ENCODE measurements at regions not wholly inside any gene's neighbourhood (a gene's known extent, or its start where the extent isn't known, plus 50 kb on each side); places are given as distances from the start of the nearest gene placed in this dataset.
A peak's percentile ranks its signal among the peaks of the same experiment; 100 is the strongest.

- no peak overlapping the region for H3K18ac ChIP-seq (ENCODE audit: low read depth in 1 of 2, low read length in 2 of 2)
- no peak overlapping the region for H3K9ac ChIP-seq (ENCODE audit: low read length)
- H3K4ac ChIP-seq (ENCODE audit: low read depth in 1 of 2, low read length in 2 of 2): no peak overlapping the region
- H2AFZ ChIP-seq (ENCODE audit: low read depth, low read length): no peak overlapping the region
- H4K91ac ChIP-seq (ENCODE audit: low read length): no peak overlapping the region
- H2BK120ac ChIP-seq (ENCODE audit: low read depth, low read length): no peak overlapping the region
- no peak overlapping the region for H3K27ac ChIP-seq (ENCODE audit: low read length, poor library complexity, severe bottlenecking)
- no peak overlapping the region for H2AK5ac ChIP-seq (ENCODE audit: low read length, severe bottlenecking)
- H3K14ac ChIP-seq (ENCODE audit: low read length in 2 of 2): no peak overlapping the region
- H2BK15ac ChIP-seq (ENCODE audit: low read depth, poor library complexity, severe bottlenecking): no peak overlapping the region
- no peak overlapping the region for H3K23ac ChIP-seq (ENCODE audit: low read length in 2 of 2)
- H4K8ac ChIP-seq (ENCODE audit: low read length): no peak overlapping the region
- no peaks in the 10 kb centered on the region for H3K79me1 ChIP-seq (replicated peaks; ENCODE audit: low read length, poor library complexity, severe bottlenecking)
- no peak overlapping the region for H2BK12ac ChIP-seq (ENCODE audit: low read length in 2 of 2)
- no peaks in the 10 kb centered on the region for H3K4me1 ChIP-seq (ENCODE audit: control insufficient read depth, insufficient read depth, low read depth, low read length)
- 100% methylated on average over 1 of the region's 2 CpGs for WGBS
- H3K9me3 ChIP-seq (ENCODE audit: control insufficient read depth, low read length): no peaks in the 10 kb centered on the region
- no peaks in the 10 kb centered on the region for H3K36me3 ChIP-seq (ENCODE audit: control insufficient read depth in 1 of 2, insufficient read depth in 2 of 2, low read depth in 1 of 2, low read length in 2 of 2)
- H2BK5ac ChIP-seq (ENCODE audit: low read depth, low read length, poor library complexity, severe bottlenecking): no peak overlapping the region
- no peak overlapping the region for H3K4me3 ChIP-seq (ENCODE audit: insufficient read depth in 1 of 2, low read depth in 1 of 2, low read length in 2 of 2)
- no peak overlapping the region for H3K4me2 ChIP-seq (ENCODE audit: low read length, poor library complexity, severe bottlenecking)
- no peak for DNase-seq
- peaks cover 3 to 13% of the 10 kb centered on the region in 2 experiments for H3K27me3 ChIP-seq (ENCODE audit: control insufficient read depth in 1 of 2, insufficient read depth in 1 of 2, low read length in 2 of 2)
These were observed 77.7 kb upstream of the PELI1 start for GRCh38 chr2:64221935-64222334.

GRCh38 chr2:64222351-64222750 is 78.1 kb upstream of the PELI1 start:
- no peaks in the 10 kb centered on the region for H3K79me1 ChIP-seq (replicated peaks; ENCODE audit: low read length, poor library complexity, severe bottlenecking)
- H4K8ac ChIP-seq (ENCODE audit: low read length): no peak overlapping the region
- H2AFZ ChIP-seq (ENCODE audit: low read depth, low read length): no peak overlapping the region
- H3K4me1 ChIP-seq (ENCODE audit: control insufficient read depth, insufficient read depth, low read depth, low read length): no peaks in the 10 kb centered on the region
- H3K14ac ChIP-seq (ENCODE audit: low read length in 2 of 2): no peak overlapping the region
- peaks cover 3 to 13% of the 10 kb centered on the region in 2 experiments for H3K27me3 ChIP-seq (ENCODE audit: control insufficient read depth in 1 of 2, insufficient read depth in 1 of 2, low read length in 2 of 2)
- WGBS: no CpG with 5 or more reads among the region's 2 CpGs
- H2BK12ac ChIP-seq (ENCODE audit: low read length in 2 of 2): no peak overlapping the region
- no peak overlapping the region for H3K23ac ChIP-seq (ENCODE audit: low read length in 2 of 2)
- DNase-seq: peak; percentile 34
- no peaks in the 10 kb centered on the region for H3K36me3 ChIP-seq (ENCODE audit: control insufficient read depth in 1 of 2, insufficient read depth in 2 of 2, low read depth in 1 of 2, low read length in 2 of 2)
- H3K9me3 ChIP-seq (ENCODE audit: control insufficient read depth, low read length): no peaks in the 10 kb centered on the region
- H2BK5ac ChIP-seq (ENCODE audit: low read depth, low read length, poor library complexity, severe bottlenecking): no peak overlapping the region
- H2BK15ac ChIP-seq (ENCODE audit: low read depth, poor library complexity, severe bottlenecking): no peak overlapping the region
- no peak overlapping the region for H3K4me3 ChIP-seq (ENCODE audit: insufficient read depth in 1 of 2, low read depth in 1 of 2, low read length in 2 of 2)
- no peak overlapping the region for H3K9ac ChIP-seq (ENCODE audit: low read length)
- no peak overlapping the region for H3K4me2 ChIP-seq (ENCODE audit: low read length, poor library complexity, severe bottlenecking)
- H3K4ac ChIP-seq (ENCODE audit: low read depth in 1 of 2, low read length in 2 of 2): no peak overlapping the region
- no peak overlapping the region for H4K91ac ChIP-seq (ENCODE audit: low read length)
- no peak overlapping the region for H2BK120ac ChIP-seq (ENCODE audit: low read depth, low read length)
- H3K27ac ChIP-seq (ENCODE audit: low read length, poor library complexity, severe bottlenecking): no peak overlapping the region
- no peak overlapping the region for H2AK5ac ChIP-seq (ENCODE audit: low read length, severe bottlenecking)
- no peak overlapping the region for H3K18ac ChIP-seq (ENCODE audit: low read depth in 1 of 2, low read length in 2 of 2)

- Histone ChIP-seq H3K36me3 (ENCODE audit: control insufficient read depth in 1 of 2, insufficient read depth in 2 of 2, low read depth in 1 of 2, low read length in 2 of 2) (no peaks in the 10 kb centered on the region), H2BK5ac (ENCODE audit: low read depth, low read length, poor library complexity, severe bottlenecking) (no peak overlapping the region), H3K18ac (ENCODE audit: low read depth in 1 of 2, low read length in 2 of 2) (no peak overlapping the region), H3K79me1 (replicated peaks; ENCODE audit: low read length, poor library complexity, severe bottlenecking) (no peaks in the 10 kb centered on the region), H3K4me2 (ENCODE audit: low read length, poor library complexity, severe bottlenecking) (no peak overlapping the region), H3K23ac (ENCODE audit: low read length in 2 of 2) (no peak overlapping the region), H4K91ac (ENCODE audit: low read length) (no peak overlapping the region), H3K27ac (ENCODE audit: low read length, poor library complexity, severe bottlenecking) (no peak overlapping the region), H2AK5ac (ENCODE audit: low read length, severe bottlenecking) (no peak overlapping the region), H2BK15ac (ENCODE audit: low read depth, poor library complexity, severe bottlenecking) (no peak overlapping the region), H3K4ac (ENCODE audit: low read depth in 1 of 2, low read length in 2 of 2) (no peak overlapping the region), H2AFZ (ENCODE audit: low read depth, low read length) (no peak overlapping the region), H3K9ac (ENCODE audit: low read length) (no peak overlapping the region), H4K8ac (ENCODE audit: low read length) (no peak overlapping the region), H3K4me3 (ENCODE audit: insufficient read depth in 1 of 2, low read depth in 1 of 2, low read length in 2 of 2) (no peak overlapping the region), H2BK120ac (ENCODE audit: low read depth, low read length) (no peak overlapping the region), H3K14ac (ENCODE audit: low read length in 2 of 2) (no peak overlapping the region), H3K4me1 (ENCODE audit: control insufficient read depth, insufficient read depth, low read depth, low read length) (no peaks in the 10 kb centered on the region), H3K9me3 (ENCODE audit: control insufficient read depth, low read length) (no peaks in the 10 kb centered on the region), H2BK12ac (ENCODE audit: low read length in 2 of 2) (no peak overlapping the region), H3K27me3 (ENCODE audit: control insufficient read depth in 1 of 2, insufficient read depth in 1 of 2, low read length in 2 of 2) (peaks cover 3 to 13% of the 10 kb centered on the region in 2 experiments)
- 77% methylated on average over 3 of the region's 3 CpGs for WGBS
- peak; percentile 27 for DNase-seq
These were observed 78.8 kb upstream of the PELI1 start for GRCh38 chr2:64223055-64223454.

- Histone ChIP-seq H3K4me1 (ENCODE audit: control insufficient read depth, insufficient read depth, low read depth, low read length) (no peaks in the 10 kb centered on the region), H3K9ac (ENCODE audit: low read length) (no peak overlapping the region), H3K14ac (ENCODE audit: low read length in 2 of 2) (no peak overlapping the region), H4K8ac (ENCODE audit: low read length) (no peak overlapping the region), H2AK5ac (ENCODE audit: low read length, severe bottlenecking) (no peak overlapping the region), H2AFZ (ENCODE audit: low read depth, low read length) (no peak overlapping the region), H2BK12ac (ENCODE audit: low read length in 2 of 2) (no peak overlapping the region), H3K79me1 (replicated peaks; ENCODE audit: low read length, poor library complexity, severe bottlenecking) (no peaks in the 10 kb centered on the region), H4K91ac (ENCODE audit: low read length) (no peak overlapping the region), H3K4me3 (ENCODE audit: insufficient read depth in 1 of 2, low read depth in 1 of 2, low read length in 2 of 2) (no peak overlapping the region), H3K4ac (ENCODE audit: low read depth in 1 of 2, low read length in 2 of 2) (no peak overlapping the region), H3K4me2 (ENCODE audit: low read length, poor library complexity, severe bottlenecking) (no peak overlapping the region), H3K27ac (ENCODE audit: low read length, poor library complexity, severe bottlenecking) (no peak overlapping the region), H2BK15ac (ENCODE audit: low read depth, poor library complexity, severe bottlenecking) (no peak overlapping the region), H3K9me3 (ENCODE audit: control insufficient read depth, low read length) (no peaks in the 10 kb centered on the region), H2BK120ac (ENCODE audit: low read depth, low read length) (no peak overlapping the region), H3K36me3 (ENCODE audit: control insufficient read depth in 1 of 2, insufficient read depth in 2 of 2, low read depth in 1 of 2, low read length in 2 of 2) (no peaks in the 10 kb centered on the region), H3K27me3 (ENCODE audit: control insufficient read depth in 1 of 2, insufficient read depth in 1 of 2, low read length in 2 of 2) (peaks cover 3 to 16% of the 10 kb centered on the region in 2 experiments), H3K18ac (ENCODE audit: low read depth in 1 of 2, low read length in 2 of 2) (no peak overlapping the region), H3K23ac (ENCODE audit: low read length in 2 of 2) (no peak overlapping the region), H2BK5ac (ENCODE audit: low read depth, low read length, poor library complexity, severe bottlenecking) (no peak overlapping the region)
- 42% methylated on average over 1 of the region's 1 CpG for WGBS
- DNase-seq: peak; percentile 23
These were observed 81.3 kb upstream of the PELI1 start for GRCh38 chr2:64225491-64225890.
